Iris pigment epithelial cell (primary cell): ENCODE measurements at regions not wholly inside any gene's neighbourhood (a gene's known extent, or its start where the extent isn't known, plus 50 kb on each side); places are given as distances from the start of the nearest gene placed in this dataset.

Experiments used
- DNase-seq: peaks from one replicate; pipeline ENCODE4 v3.0.0-alpha.2; 2011; ENCODE audit warnings: low read depth

DNA sequence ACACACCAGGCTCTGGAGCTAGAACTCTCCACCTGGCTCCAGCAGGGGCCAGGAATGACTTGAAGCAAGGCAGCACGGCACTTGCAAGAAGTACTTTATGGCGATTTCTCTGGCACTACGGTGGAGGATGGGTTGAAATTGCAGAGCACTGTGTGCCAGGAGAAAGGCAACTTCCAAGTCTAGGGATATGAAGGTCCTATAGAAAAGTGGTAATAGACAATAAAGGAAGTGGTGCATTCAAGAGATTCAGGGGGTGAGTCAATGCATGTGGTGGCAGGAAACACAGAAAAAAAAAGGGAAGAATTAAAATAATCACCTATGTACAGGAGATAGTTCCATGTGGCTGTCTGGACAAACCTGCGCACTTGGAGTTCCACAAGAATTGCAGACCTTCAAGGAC lies 240.3 kb upstream of the DYNLRB2 start:
- no peak for DNase-seq

DNA sequence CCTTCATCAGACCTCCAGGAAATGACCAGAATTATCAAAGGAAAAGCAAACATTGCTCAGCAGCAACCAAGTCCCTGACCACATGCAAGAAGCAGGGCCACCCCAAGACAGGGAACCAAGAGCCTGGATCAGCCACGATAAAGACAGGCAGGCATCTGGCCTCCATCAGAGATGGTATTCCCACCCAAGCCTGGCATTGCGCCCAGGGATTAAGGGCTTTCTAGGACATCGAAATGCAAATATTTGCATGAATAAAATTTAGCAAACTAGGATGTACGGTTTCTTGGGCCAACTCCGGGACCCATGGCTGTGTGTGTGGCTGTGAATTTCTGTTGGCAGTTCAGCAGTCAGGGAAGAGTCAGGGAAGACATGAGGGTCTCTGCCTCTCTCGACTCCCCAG lies 241.4 kb upstream of the DYNLRB2 start:
- peak; percentile 7 for DNase-seq

DNA sequence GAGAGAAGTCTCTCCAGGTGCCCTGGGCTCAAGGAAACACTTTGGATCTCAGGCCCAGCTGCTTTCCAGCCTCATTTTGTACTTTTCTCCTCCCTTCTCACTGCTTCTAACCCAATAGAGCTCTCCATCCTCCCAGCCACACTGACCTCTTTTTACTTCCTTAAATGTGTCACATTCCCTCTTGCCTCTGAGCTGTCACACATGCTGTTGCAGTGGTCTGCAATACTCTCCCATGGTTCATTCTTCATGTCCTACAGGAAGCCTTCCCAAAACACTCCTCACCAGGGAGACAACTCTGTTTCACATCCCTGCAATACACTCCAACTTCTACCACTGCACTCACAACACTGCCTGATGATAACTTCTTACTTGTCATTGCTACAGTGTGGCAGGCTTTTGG lies 242.1 kb upstream of the DYNLRB2 start:
- DNase-seq, result no peak

DNA sequence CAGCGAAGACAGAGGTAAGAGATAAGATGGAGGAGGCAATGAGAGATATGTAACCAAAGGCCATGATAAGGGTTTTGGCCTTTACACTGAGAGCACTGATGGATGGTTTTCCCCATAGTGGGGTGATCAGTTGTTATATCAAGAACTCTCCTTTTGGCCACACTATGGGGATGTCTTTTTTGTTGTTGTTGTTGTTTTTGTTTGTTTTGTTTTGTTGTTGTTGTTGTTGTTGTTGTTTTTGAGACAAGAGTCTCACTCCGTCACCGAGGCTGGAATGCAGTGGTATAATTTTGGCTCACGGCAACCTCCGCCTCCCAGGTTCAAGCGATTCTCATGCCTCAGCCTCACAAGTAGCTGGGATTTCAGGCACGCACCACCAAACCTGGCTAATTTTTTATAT lies 244.8 kb upstream of the DYNLRB2 start:
- no peak for DNase-seq

DNA sequence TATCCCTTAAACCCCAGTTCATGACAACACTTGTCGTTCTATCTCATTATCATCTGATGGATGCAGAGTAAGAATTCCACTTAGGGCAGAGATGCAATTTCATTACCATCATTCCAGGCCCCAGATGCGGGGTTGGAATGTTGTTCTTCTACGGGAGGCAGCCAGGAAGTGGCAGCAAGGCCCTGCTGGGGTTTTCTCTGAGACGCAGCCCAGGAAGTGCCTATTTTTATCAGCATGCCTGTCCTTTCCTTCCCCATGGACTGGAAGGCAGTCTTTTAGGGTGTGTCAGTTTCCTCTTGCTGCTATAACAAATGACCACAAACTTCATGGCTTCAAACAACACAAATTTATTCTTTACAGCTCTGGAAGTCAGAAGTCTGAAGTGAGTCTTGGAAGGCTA lies 246.6 kb upstream of the DYNLRB2 start:
- DNase-seq, result no peak

DNA sequence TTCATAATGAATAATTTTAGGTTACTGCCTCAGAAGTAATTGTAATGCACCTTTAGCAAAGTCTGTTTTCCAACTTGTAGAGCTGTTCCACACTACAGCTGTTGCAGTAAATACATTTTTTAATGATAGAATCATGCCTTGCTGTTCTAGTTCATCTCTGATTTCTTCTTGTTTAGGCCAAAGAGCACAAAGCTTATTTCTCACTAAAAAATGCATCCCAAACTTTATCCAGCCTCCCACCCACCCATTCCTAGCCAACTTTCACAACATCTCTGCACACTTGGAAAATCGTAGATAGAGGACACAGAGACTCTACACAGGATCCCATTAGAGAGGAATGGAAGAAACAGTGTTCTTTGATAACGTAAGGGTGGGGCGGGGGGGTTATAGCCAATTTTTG lies 252.2 kb upstream of the DYNLRB2 start:
- no peak for DNase-seq

DNA sequence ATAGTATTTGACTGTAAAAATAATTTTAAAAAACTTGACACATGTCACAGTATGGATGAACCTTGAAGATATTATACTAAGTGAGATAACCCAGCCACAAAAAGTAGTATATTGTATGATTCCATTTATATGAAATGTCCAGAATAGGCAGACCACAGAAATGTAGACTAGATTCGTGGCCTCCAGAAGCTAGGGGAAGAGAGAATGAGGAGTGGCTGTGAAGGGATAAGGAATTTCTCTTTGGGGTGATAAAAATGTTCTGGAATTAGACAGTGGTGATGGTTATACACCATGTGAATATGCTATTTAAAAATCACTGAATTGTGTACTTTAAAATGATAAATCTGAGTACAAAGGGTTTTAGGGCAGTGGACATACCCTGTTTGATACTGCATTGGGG lies 253.1 kb upstream of the DYNLRB2 start:
- no peak for DNase-seq

DNA sequence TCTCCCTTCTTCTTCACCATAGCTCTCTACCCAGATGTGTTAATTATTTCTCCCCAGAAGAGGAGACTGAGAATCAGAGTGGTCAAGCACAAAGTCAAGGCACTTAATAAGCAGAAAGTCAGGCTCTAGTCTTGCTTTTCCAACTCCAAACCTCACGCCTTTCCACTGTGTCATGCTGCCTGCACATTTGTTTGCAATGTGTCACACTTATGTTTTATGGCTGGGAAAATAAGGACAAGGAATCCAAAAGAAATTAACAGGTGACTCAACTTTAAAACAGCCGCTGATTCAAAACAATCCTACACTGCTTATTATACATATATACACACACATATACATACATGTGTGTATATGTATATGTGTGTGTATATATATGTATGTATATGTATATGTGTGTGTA lies 255.7 kb upstream of the DYNLRB2 start:
- peak; percentile 74 for DNase-seq

DNA sequence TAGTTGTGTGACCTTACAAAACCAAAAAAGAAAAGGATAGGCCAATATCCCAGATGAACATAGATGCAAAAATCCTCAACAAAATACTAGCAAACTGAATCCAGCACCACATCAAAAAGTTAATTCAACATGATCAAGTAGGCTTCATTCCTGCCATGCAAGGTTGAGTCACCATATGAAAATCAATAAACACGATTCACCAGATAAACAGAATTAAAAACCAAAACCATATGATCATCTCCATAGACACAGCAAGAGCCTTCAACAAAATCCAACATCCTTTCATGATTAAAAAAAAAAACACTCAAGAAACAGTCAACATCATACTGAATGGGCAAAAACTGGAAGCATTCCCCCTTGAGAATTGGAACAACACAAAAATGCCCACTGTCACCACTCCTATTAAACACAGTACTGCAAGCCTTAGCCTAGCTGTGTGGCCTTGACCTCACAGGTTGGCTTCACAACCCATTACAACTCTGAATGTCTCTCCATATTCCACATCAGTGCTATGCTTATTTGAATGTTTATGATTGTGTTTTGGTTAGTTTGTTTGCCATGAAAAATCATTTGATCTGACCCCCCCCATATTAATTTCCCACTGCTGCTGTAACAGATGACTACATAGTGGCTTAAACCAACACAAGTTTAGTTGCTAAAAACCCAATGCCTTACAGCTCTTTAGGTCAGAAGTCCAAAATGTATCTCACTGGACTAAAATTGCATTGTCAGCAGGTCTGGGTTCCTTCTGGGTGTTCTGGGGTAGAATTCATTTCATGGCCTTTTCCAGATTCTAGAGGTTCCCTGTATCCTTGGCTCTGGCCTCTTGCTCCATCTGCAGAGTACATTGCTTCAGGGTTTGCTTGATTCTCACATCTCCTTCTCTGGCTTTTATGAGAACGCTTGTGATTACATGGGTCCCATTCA lies 257.1 kb upstream of the DYNLRB2 start:
- DNase-seq, result no peak

DNA sequence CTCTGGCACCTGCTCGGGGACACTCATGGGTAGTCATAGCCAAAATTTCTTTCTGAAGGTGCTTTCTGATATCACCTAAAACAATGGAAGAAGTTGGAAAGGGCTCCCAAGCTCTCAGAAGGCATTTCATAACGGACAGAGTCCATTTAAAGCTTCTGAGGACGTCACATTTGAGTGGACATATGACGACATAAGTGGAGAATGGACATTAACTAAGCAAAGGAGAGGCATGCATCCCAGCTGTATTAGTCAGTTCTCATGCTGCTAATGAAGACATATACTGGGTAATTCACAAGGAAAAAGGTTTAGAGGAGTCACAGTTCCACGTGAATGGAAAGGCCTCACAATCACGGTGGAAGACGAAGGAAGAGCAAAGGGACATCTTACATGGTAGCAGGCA lies 260.2 kb upstream of the DYNLRB2 start:
- no peak for DNase-seq

DNA sequence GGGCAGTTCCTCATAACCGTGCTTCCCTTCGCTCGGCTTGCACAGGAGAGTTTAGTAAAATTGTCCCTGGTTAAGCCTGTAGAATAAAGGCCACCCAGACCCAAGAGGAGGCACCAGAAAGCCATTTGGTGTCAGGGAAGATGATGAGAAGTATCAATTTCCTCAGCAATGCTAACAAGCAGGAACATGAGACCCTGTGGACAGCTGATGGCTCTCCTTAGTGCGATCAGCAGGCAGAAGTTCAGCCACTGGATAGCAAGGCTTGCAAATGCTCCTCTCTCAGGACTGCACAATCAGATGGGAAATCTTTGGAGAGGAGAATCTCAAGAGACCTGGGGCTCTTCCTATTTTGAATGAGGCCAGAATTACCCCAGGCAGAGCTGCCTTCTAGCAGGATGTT lies 261.1 kb upstream of the DYNLRB2 start:
- DNase-seq, result no peak

DNA sequence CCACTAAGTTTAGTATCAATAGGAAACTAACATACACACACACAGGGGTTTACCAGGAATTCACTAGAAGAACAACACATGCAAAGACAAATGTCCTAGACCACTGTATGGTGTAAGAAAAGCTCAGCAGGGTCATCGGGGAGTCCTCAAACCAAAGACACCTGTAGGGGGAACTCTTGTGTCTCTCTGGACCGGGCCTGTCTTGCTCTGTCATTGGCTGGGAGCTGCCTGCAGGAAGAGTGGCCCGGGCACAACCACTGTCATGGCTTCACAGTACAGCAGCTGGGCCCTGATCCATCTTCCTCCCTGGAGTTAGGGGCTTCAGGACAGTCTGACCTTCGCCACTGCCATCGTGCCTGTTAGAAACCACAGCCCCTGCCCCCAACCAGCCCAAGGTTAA lies 263.6 kb upstream of the DYNLRB2 start:
- no peak for DNase-seq

DNA sequence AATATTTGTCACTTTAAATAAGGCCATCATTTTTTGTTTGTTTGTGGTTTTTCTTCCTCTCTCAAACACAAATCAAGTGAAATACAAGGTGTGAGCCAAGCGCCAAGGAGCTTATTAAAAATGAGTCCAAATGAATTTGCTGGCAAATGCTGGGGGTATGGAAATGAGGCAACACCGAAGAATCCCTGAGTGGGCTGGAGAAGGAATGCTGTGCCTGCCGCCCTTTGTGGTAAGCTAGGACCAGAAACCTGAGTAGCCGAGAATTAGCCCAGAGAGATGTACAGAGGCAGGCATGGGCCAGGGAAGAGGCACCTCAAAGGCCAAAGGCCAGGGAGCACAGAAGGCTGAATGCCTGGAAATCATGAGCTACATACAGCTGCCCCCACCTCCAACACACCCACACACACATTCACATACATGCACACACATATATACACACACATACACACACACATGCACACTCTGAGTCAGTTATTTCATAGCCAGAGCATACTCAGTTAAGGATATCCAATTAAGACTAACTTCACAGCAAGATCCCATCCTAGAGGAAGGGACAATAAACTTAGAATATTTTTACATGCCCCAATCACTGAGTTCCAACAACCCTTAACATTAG lies 266.1 kb upstream of the DYNLRB2 start:
- peak; percentile 80 for DNase-seq

DNA sequence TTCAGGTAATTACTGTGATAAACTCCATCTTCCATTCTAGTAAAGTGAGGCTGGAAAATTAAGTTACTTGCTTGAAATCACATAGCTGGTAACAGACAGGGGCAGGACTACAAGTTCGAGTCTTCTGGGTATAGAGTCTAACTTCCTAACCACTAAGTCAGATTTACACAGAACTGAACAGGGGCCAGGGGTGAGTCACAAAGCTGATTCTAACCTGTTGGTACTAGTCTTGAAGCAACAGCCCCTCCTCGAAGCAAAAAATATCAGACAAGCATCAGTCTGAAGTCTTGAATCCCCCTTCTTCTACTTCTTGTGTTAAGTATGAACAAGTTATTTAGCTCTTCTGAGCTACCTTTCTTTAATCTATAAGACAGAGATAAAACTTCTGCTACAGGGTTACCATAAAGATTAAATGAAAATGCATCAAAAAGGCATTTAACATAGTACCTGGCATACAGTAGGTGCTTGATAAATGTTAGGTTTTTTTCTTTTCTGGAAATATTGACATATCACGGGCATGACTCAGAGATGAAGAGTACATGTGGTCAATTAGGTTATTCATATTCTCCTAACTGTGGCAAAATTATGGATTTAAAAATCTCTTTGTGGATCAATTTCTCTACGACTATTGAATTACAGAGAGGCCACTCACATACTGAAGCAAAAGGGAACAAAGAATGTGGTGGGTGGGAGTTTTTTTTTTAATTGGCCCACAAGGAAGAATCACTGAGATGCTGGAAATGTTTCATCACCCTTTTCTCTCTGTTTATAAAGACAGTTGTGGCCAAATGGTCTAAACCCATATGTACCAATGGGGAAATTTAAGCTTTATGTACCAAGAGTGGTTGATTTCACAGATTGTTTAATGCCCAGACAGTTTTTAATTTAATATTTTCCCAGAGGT lies 266.9 kb upstream of the DYNLRB2 start:
- peak; percentile 75 for DNase-seq

DNA sequence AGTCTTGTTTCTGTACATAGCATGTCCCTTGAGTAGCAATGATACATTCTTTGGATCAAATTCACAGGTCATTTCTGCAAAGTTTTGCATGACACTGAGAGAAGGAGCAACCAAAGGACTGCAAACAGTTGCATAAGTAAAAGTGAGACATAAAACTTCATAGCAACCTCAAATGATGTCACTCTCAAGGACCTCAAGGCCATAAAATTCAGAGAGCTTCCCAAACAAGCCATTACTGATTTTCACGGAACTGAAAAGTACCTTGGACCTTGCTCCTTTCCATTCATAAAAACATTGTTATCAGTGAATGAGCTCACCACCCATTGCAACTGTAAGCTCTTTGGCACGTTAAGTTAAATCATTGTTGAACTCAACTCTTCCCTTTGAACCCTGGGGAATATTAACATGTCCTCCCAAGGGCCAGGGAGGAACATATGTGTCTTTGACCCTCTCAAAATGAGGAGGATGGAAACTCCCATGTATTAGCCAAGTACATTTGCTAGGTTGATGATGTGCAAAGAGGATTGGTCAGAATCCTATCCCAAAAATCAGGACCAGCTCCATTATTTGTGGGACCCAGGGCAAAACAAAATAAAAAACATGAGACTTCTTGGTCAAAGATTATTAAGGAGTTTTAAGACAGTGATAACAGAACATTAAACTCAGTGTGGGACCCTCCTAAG lies 275.0 kb upstream of the DYNLRB2 start:
- no peak for DNase-seq

DNA sequence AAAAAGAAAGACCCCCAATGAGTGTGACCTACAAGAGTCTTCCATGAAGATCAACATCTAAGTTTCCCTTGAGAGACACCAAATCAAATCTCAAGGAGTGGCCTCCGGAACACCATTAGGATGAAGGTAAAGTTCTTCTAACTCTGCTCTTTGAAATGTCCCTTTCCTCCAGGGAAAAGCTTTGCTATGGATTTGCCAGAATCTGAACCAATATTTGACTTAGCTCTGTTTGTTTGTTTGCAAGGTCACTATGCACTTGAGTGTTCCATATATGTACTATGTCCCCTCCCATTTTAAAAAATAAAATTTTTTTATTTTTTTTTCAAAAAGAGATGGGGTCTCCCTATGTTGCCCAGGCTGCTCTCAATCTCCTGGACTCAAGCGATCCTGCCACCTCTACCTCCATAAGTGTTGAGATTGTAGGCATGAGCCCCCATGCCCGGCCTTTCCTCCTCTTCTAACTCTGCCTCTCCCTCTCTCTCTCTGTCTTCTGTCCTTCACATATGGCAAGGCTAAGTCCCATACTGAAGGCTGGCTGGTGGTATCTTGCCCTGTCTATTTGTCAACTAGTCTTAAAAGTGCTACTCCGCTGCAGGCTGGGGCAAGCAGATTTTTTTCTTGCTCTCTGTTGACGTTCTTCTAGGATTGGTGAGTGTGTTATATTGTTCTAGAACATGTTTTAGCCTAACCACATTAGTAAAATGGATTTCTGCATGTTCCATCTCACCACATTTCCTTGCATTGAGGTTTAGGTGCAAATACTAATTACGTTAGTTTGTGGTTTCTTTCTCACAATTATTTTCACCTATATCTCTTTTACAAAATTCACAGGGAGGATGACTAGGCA lies 276.7 kb upstream of the DYNLRB2 start:
- no peak for DNase-seq

DNA sequence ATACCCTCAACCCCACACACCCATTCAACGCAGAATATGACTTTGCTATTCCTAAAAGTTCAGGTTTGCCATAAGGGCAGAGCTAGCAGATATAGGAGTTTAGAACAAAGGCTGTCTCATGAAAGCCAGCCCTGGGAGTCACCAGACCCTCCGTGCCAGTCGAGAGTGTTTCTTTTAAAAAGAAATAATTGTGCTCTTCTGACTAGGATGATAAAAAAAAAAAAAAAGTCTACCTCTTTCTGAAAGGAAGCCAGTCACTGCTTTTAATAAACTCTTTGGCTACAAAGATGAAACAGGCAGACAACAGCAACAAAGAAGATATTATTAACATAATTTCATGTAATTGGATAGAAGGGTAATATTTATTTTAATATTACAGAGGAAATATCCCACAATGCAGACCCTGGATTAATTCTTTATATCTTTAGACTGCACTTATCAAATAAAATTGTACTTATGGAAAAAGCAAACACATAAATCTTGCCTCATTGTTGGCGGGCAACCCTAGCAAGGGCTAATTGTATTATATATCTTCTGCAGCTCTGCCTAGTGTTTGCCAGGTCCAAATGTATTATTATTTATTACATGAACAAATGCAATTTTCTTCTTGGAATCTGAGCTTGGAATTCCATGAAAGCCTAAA lies 277.5 kb upstream of the DYNLRB2 start:
- DNase-seq, result no peak

DNA sequence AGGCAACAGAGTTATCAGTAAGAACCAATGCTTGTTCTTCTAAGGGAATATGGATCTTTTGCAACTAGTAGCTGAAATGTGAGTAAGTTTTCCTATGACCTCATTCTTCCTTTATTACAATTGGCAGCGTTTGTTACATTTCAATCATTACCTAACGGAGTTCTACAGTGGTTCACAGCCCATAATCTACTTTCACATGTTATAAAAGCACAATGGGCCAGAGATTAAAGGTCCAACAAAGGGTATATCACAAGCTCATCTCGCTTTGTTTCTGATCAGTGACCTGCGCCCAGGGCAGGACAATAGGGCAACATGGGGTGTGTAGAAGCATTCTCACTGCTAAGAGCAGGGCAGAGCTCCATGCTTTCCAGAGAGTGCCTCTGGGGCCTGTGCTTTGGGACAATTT lies 279.9 kb upstream of the DYNLRB2 start:
- peak; percentile 7 for DNase-seq

DNA sequence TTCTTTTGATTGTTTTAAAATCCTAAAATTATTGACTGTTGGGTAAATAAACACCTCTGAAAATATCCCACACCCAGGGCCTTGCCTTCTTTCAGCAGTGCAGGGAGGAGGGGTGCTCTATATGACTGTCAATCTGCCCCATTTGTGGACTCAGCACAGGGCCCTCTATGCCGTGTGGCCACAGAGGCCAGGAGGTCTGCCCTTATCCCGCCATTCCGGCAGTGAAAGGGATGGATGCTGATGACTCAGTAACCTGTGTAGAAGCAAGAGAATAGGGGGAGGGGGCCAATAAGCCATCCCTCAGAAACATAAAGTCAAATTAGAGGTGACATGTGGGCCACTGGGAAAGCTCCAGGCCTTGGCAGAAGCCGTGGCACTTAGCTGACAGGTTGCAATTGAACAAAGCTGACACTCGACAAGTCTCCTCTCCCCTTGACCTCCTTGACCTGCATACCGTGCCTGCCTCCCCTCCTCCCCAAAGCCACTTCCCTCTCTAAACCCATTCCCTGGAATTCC lies 281.4 kb upstream of the DYNLRB2 start:
- DNase-seq, result no peak

DNA sequence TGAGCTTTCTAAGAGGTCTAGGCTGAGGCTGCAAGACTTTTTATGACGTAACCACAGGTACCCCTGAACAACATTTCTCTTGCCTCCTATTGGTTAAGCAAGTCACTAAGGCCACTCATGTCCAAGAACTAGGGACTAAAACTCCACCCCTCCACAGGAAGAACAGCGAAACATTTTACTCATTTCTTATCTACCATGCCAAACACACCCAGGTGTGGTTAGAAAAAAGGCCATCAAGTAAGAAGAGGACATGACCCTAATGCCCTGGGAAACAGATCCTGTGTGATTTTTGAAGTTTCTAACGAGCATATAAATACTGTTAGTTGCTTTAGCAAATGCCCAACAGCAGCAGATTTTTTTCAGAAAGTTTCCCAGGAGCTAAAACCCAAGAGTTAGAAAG lies 282.4 kb upstream of the DYNLRB2 start:
- DNase-seq, result no peak
